AG04449 (cell line): ENCODE measurements at regions not wholly inside any gene's neighbourhood (a gene's known extent, or its start where the extent isn't known, plus 50 kb on each side); places are given as distances from the start of the nearest gene placed in this dataset.

ENCODE experiments used
- CTCF ChIA-PET: fragments of 350-600 bp; formaldehyde crosslinking; extraction: SDS; loops from one replicate; lab custom pipeline; 2021; ENCODE audit warnings: antibody characterized with exemption; lab: Yijun Ruan, JAX
- POLR2A ChIA-PET: fragments of 400-600, 350-600 bp; formaldehyde crosslinking; extraction: SDS; loops from one replicate; lab custom pipeline; 2020; ENCODE audit warnings: antibody characterized with exemption, inconsistent platforms; lab: Yijun Ruan, JAX
- DNase-seq: peaks from one replicate; pipeline ENCODE4 v3.0.0-alpha.2; 2010; ENCODE audit warnings: low read depth, low spot score
- H3K4me3 ChIP-seq: 2 replicates; pipeline ENCODE4 v1.5.1; 2011; ENCODE audit warnings: low read depth, mild to moderate bottlenecking, control low read depth, low read length
- CTCF ChIP-seq: IDR thresholded peaks from one replicate; pipeline ENCODE4 v1.5.1; 2011; ENCODE audit warnings: mild to moderate bottlenecking, moderate library complexity, low read length, control low read depth, inconsistent platforms; ENCODE audit not compliant: insufficient read depth; ENCODE audit errors: missing control alignments

DNA sequence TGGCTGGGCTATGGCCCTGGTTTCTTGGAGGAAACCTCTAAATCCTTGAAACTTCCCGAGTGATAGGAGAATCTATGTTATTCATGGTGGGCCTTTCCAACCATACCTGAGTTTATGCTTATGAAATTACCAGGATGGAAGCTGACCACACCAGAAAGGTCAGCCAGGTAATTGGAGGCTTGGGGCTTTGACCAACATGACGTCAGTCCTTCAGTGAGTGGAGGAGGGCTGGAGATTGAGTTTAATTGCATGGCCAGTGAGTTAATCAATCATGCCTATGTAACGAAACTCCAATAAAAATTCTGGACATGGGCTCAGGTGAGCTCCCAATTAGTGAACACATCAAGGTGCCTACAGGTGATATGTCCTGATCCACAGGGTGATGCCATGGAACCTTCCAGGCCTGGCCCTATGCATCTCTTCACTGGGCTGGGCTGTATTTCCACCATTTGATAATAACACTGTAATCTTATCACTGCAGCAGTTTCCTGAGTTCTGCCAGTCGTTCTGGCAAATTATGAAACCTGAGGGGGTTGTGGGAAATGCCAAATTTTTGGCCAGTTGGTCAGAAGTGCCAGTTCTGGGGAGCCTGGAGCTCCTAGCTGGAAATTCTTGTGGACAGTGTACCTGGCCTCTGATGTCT, 106.5 kb downstream of the CDH26 start:
- ChIA-PET POLR2A (no interaction called here), CTCF (no interaction called here)
- TF ChIP-seq CTCF, result no peak
- no peak overlapping the region for H3K4me3 ChIP-seq
- no peak for DNase-seq

GRCh38 chr20:60065741-60066437, 107.7 kb downstream of the CDH26 start:
- POLR2A ChIA-PET, result no interaction called here
- CTCF ChIA-PET, result no interaction called here
- no peak for DNase-seq
- no peak overlapping the region for H3K4me3 ChIP-seq
- no peak for TF ChIP-seq CTCF

DNA sequence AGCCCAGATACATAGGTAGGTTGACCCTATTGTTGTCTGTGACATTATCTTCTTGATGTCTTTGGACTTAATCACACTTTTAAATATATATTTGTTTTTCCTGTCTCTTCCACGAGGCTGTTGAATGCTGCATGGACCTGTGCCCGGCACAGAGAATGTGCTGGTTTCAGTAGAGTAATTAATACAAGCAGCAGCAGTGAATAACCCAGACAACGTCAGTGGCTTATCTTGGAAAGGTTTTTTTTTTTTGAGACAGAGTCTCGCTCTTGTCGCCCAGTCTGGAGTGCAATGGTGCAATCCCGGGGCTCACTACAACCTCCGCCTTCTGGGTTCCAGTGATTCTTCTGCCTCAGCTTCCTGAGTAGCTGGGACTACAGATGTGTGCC, 108.2 kb downstream of the CDH26 start:
- H3K4me3 ChIP-seq, result no peak overlapping the region
- ChIA-PET CTCF (no interaction called here), POLR2A (no interaction called here)
- no peak for TF ChIP-seq CTCF
- no peak for DNase-seq

- no peak overlapping the region for H3K4me3 ChIP-seq
- POLR2A ChIA-PET, result interaction anchor here (0.5 kb wide), 1 partner anchor 13 kb away, joined by 3 read pairs; no protein-coding TSS in a partner anchor
- CTCF ChIA-PET, result interaction anchor here (1.2 to 4.9 kb wide), 2 partner anchors 11 to 142 kb away, joined by 3 to 31 read pairs; no protein-coding TSS in a partner anchor
- no peak for TF ChIP-seq CTCF
- no peak for DNase-seq
These were observed 110.3 kb downstream of the CDH26 start for GRCh38 chr20:60068509-60068908.

GRCh38 chr20:60069656-60070055, 111.4 kb downstream of the CDH26 start:
- ChIA-PET CTCF (interaction anchor here (1.2 to 4.9 kb wide), 3 partner anchors 10 to 141 kb away, joined by 3 to 31 read pairs (median 7); no protein-coding TSS in a partner anchor), POLR2A (no interaction called here)
- no peak overlapping the region for H3K4me3 ChIP-seq
- TF ChIP-seq CTCF, result no peak
- DNase-seq, result no peak

GRCh38 chr20:60070791-60071190, 112.6 kb downstream of the CDH26 start:
- CTCF ChIA-PET, result interaction anchor here (1.5 to 4.9 kb wide), 2 partner anchors 10 to 13 kb away, joined by 4 to 31 read pairs; no protein-coding TSS in a partner anchor

More at GRCh38 chr20:60070791-60071190, 112.6 kb downstream of the CDH26 start:
- POLR2A ChIA-PET, result no interaction called here
- no peak overlapping the region for H3K4me3 ChIP-seq
- DNase-seq, result no peak
- TF ChIP-seq CTCF, result no peak
